HG02610 (cell line): ENCODE measurements at regions not wholly inside any gene's neighbourhood (a gene's known extent, or its start where the extent isn't known, plus 50 kb on each side); places are given as distances from the start of the nearest gene placed in this dataset.

Source experiments
- ATAC-seq: cut with Tn5 transposase; IDR thresholded peaks from one replicate; pipeline ENCODE4 v1.9.1; 2021; ENCODE audit warnings: mild to moderate bottlenecking, moderate library complexity; ENCODE audit not compliant: unreplicated experiment

- no peak for ATAC-seq
Observed at GRCh38 chr22:48647606-48648515, 1179.8 kb downstream of the BRD1 start.

DNA sequence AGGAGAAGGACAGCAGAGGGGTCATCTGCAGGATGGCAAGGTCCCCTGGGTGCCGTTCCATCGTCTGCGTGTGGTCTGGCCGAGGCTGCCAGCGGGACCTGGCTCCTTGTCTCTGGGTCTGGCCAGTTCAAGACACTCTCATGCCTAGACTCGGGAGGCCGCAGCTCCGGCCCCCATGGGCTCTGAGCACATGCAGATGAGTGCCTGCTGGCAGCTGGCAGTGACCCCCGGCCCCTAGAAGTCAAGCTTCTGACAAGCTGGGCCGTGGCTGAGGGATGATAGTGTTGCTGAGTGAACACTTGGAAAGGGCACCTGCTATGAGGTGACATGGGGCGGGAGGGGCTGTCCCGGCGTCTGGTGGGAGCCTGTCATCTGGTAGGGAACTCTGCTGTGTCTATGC lies 1180.6 kb downstream of the BRD1 start:
- no peak for ATAC-seq

- no peak for ATAC-seq
Observed at GRCh38 chr22:48646216-48646925, 1181.3 kb downstream of the BRD1 start.

GRCh38 chr22:48645766-48646165 lies 1181.9 kb downstream of the BRD1 start:
- no peak for ATAC-seq

DNA sequence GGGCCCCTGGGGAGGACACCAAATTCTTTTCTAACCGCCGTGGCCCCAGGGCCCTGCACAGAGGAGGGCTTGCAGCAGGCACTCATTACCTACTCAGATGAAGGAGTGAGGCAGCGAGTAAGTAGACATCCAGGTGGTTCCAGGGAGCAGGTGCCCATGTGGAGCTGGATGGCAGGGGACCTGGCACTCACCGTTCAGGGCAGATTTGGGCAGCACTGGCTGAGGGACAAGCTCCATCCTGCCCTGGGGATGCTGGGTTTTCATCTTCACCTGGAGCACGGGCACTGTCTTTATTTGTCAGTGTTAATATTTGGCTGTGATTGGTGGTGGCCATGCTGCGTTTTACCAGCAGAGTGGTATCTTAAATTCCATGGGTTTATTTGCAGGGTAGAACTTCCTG lies 1182.7 kb downstream of the BRD1 start:
- ATAC-seq: no peak

GRCh38 chr22:48644108-48644507 lies 1183.6 kb downstream of the BRD1 start:
- ATAC-seq: no peak

- ATAC-seq: no peak
Observed at GRCh38 chr22:48643066-48643731, 1184.5 kb downstream of the BRD1 start.

- no peak for ATAC-seq
Observed at GRCh38 chr22:48642550-48642949, 1185.1 kb downstream of the BRD1 start.

DNA sequence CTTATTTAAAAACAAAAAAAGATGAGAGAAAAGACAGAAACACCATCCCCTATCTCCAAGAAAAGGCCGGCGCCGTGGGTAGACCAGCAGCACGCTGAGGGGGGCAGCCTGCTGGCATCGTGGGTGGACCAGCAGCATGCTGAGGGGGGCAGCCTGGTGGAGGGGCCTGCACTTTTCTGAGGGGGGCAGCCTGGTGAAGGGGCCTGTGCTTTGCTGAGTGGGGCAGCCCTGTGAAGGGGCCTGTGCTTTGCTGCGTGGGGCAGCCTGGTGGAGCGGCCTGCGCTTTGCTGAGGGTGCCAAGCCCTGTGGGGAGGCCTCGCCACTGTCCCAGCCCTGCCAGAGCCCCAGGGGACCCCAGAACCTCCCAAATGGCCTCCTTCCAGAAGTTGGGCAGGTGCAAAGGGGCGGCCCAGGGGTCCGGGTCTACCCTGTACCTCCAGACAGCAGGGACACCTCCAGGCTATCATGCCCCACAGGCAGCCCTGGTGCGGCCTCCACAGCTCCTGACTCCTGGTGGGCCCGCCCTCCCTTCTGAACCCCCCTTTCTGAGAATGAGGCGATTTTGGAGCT lies 1185.7 kb downstream of the BRD1 start:
- ATAC-seq: no peak

DNA sequence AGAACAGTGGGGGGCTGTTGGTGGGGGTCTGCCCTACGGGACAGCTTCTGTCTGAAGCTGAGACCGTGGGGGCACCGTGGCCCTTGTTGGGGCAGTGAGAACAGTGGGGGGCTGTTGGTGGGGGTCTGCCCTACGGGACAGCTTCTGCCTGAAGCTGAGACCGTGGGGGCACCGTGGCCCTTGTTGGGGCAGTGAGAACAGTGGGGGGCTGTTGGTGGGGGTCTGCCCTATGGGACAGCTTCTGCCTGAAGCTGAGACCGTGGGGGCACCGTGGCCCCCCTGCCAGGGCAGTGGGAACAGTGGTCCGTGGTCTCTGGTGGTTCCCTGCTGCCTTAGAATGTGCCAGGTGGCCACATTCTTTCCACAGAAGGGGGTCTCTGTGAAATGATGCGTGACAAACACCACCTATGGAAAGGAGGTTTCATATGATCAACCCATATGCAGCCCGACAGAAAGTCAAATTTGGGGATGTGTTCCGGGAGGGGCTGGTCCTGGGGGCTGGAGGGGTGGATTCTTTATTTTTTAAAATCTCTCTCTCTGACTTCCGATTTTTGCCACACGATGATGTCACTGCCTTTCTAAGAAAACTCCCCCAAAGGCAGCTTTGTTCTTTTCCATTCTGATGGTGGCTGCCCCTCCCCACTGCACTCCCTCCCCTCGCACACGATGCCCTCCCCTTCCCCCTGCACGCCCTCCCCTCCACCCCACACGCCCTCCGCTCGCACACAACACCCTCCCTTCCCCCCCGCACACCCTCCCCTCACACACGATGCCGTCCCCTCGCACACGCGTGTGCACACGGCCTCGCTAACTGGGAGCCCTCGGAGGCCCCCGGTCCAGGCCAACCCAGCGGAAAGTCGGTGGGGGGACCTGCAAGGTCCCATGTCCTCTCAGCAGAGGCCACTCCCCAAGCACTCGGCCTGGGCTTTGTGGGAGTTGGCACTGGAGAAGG lies 1186.5 kb downstream of the BRD1 start:
- no peak for ATAC-seq

GRCh38 chr22:48639896-48640748 lies 1187.6 kb downstream of the BRD1 start:
- ATAC-seq: no peak

DNA sequence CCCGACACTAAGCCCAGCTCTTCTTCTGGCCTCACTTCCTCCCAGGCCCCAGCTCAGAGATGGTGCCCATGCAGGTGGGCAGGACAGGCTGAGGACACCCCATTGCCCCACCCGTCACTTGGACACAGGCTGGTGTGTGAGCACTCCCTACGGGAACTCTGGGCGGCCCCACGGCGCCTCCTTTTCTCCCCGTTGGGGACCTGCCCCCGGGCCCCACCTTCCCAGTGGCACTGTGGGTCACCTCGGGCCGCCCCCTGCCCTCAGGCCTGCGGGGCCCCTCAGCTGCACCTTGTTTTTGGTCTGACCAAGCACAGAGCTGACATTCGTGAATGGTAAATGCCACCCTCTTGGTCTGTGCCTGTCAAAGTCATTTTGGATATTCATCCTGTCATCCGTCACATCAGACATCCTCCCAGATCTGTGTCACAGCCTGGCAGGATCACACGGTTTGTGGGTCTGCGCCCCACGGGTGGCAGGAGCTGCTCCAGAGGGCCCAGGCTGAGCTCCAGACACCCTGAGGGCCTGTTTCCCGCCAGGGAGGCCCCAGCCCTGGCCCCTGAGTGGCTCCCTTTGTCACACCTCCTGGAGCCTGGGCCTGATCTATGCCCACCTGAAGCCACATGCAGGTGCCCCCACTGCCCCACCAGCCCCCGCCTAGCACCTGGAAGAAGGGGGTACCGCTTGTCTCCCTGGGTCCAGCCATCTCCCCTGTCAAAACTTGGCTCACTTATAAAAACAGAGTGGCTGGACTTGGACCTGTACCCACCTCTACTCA lies 1188.5 kb downstream of the BRD1 start:
- no peak for ATAC-seq

DNA sequence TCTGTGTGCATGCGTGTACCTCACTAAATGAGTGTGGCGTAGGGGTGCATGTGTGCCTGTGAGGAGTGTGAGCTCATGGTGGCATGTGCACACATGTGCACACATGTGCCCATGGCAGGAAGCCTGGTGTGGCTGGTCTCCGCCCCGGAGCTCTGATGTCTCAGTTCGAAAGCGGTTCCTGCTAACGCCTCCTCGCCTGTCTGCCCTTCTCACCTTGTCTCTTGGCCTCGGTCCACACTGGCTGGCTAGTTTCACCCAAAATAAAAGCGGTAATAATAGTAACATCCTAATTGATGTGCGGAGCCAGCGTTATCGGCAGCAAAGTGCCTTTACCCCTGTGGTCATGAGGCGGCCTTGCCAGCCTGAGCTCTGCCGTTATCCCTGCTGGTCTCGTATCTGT lies 1190.4 kb downstream of the BRD1 start:
- ATAC-seq: no peak

DNA sequence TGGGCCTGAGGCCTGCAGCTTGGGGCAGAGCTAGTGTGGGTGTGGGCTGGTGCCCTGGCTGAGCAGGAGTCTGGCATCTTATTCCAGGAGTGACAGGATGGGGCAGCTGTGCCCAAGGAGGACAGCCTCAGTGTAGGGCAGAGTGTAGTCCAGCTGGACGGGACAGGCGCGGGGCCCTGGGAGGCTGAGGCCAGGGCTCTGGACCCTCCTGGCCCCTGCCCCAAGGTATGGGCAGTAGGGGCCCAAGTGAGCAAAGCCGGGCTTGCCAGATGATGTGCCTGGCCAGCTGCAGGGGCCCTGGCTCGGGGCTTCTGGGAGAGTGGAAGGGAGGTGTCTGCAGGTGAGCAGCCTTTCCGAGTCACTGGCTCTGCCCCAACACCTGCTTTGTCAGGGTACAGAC lies 1190.9 kb downstream of the BRD1 start:
- ATAC-seq: no peak

- no peak for ATAC-seq
Observed at GRCh38 chr22:48635816-48636215, 1191.9 kb downstream of the BRD1 start.

- ATAC-seq: no peak
Observed at GRCh38 chr22:48635031-48635430, 1192.6 kb downstream of the BRD1 start.

DNA sequence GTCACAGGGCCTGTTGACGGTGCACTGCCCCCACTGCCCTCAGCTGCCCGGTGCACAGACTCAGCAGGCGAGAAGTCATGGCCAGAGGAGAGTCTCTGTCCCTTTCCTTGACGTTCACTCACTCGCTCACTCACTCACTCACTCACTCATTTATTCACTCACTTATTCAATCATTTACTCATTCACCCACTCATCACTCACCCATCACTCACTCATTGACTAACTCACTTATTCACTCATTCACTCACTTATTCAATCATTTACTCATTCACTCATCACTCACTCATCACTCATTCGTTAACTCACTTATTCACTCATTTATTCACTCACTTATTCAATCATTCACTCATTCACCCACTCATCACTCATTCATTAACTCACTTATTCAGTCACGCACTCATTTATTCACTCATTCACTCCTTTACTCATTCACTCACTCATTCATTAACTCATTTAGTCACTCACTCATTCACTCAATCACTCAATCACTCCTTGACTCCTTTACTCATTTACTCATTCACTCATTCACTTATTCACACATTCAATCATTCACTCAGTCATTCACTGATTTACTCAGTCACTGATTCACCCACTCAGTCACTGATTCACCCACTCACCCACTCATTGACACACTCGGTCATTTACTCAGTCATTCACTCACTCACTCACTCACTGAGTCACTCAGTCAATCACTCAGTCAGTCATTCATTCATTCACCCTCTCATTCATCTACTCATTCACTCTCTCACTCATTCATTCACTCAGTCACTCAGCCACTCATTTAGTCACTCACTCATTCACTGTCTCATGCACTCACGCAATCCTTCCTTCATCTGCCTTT lies 1193.5 kb downstream of the BRD1 start:
- no peak for ATAC-seq
